Left renal pelvis (tissue), 4 donors: ENCODE measurements at regions not wholly inside any gene's neighbourhood (a gene's known extent, or its start where the extent isn't known, plus 50 kb on each side); places are given as distances from the start of the nearest gene placed in this dataset.

Experiments used
- DNase-seq, 4 donors: peaks; one replicate each; pipeline ENCODE4 v3.0.0-alpha.2; 2013; ENCODE audit warnings: low read depth in 4 of 4, low spot score in 3 of 4

DNA sequence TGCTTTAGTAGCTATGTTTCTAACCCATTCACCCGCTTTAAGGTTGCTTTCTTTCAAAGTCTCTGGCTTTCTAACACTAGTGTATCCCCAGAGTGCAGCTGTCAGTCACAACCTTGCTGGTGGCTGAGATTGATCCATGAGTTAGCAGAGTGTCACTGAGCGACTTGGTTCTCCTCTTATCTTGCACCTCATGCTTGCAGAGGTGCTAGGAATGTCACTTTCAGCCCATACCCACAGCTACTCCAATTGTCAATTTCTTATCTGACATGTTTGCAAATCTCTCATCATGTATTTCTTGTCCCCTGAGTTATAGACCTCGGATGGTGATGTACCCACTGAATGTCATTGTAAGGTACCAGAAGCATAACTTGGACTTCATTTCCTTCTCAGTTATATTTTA lies 1110.2 kb downstream of the GALC start:
- DNase-seq: no peak

DNA sequence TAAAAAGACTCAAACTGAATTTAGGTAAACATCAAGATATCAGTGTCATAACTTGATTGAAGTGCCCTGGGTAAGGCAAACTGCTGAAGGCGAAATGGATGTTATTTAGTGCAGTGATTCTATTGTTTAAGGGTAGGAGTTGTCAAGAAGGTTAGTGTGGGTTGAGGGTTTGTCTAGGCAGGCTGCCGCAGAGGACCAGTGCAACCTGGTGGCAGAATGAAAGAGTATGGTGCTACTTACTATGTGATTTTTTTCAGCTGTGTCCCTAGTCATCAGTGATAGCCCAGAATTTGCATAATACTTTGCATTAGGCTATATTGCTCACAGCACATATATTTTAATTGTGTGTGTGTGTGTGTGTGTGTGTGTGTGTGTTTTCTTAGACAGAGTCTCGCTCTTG lies 1127.0 kb downstream of the GALC start:
- DNase-seq: no peak

DNA sequence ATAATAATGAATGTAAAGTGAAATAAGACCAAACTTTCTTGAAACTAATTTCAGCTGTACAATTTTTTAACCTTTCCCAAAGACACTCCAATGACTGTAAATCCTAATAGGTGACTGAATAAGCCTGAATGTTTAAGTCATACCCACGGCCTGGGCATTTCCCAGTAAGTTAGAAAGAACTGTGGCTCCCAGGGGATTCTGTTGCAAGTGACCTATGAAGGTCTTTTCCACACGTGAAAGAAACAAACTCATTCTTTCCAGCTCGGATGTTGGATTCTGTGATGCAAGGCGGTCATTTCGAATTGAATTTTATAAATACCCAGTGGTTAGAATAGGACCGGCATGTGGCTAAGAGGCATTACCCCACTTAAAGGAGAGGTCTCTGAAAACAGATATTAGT lies 1134.4 kb downstream of the GALC start:
- peak in 1 of 4 donors; percentile 3 for DNase-seq

DNA sequence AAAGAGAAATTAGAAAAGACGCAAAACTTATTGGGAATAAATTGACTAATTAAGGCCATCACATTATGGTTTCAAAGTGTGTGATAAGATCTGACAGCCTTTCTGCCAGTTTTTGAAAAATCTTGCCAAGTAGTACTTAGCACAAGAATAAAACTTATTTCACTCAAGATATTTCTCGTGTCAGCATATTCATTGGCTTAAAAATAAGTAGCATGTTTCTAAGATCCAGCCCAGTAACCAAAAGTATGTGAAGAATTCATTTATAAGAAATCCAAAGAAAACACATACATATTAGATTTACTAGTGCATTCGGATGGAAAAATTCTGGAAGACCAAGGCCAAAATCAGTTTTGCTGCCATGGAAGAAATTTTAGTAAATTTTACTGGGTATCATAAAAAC lies 1135.0 kb downstream of the GALC start:
- peak in 3 of 4 donors; percentile 18 to 25 (median 22) for DNase-seq

DNA sequence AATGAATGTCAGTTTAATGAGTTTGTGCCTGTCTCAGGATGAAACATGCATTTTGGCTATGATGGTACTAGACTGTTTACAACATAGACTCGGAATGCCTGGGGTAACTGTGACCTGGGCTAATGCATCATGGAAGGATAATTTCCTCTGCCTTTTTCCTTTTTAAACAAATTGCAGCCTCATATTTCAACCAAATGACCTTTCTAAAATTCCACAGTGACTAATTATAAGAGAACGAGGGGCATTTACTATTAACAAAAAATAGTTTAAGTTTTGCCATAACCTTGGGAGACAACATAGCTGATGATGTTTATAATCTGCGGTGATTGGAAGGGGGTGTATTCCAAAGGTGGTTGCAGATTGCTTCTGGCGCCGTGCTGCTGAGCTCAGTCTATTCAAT lies 1140.5 kb downstream of the GALC start:
- DNase-seq: no peak

DNA sequence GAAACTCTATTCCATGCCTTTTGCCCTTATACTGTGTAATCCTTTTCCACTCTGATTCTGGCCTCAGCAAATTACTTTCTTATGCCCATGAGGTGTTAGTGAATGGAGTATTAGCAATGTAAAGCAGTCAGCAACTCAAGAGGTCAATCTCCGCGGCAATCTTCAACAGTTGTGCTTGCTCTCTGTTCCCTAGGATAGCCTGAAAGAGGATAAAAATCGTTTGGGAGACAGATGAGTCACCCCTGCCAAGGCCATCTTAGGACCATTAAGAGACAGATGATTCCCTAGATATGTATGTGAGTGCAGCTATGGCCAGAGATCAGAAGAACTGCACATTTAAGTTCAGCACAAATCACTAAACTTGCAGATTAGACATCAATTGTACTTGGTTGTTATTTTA lies 1145.8 kb downstream of the GALC start:
- no peak for DNase-seq

DNA sequence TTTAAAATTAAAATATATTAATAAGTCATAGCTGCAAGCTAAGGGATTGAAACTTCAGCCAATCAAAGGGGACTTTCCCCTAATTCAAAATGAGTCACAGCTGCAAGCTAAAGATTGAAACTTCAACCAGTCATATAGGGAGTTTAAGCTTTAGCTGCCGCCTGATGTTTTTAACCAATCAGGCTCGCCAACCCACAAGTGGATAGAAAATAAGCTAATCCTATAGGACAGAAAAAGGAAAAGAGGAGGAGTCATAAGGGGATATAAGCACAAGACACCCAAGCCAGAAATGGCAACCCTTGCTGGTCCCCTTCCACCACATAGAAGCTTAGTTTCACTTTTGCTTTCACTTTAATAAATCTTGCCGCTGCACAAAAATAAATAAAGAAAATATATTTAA lies 1154.6 kb downstream of the GALC start:
- no peak for DNase-seq

DNA sequence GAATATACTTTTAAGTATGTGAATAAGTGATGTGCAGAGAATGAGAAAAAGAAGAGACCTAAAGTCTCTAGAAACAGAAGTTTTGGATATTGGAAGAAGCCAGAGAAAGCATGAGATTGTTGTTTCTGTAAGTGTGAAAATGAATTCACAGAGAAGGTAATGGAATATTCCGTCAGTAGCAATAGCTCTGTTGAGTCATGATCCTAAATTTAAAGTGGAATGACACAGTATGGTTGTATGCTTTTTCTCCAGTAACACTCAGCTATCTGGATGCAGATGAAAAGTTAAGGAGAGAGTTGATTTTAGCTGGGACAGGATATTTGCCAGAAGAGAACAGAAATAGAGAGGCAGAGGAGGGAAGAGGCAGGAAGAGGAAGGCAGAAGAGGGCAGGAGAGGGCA lies 1166.3 kb downstream of the GALC start:
- DNase-seq: no peak

DNA sequence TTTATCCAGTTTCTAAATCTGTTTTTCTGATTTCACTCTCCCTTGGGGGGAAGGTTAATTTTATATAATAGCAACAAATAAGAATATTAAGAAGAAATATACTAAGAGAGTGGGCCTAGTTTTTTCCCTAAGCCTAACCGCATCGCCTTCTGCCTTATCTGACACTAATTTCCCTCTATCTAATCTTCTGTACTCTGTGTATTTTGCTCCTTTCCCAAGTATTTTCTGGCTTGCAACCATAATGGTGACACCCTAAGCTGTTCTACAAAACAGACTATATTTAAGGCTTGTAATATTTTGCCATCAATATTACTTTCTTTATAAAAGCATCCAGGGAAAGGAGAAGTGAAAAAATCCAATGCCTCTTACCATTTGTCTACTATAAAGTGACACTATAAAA lies 1168.8 kb downstream of the GALC start:
- DNase-seq: no peak

DNA sequence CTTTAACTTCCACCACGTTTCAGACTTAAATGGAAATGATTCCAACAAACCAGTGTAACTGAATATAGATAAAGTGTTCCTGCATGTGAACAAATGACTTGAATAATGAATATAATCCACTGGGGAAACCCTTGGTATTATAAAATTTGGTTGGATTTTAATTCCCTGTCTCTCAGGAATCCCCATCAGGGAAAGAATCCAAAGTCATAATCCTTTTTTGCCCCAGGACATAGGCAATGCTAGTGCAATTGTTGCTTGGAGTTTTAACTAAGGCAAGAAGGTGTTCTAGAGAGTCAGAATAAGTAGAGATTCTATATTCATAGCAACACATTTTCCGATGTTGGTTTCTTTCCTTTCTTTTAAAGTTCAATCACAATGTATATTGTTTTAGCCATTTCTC lies 1169.4 kb downstream of the GALC start:
- no peak for DNase-seq

DNA sequence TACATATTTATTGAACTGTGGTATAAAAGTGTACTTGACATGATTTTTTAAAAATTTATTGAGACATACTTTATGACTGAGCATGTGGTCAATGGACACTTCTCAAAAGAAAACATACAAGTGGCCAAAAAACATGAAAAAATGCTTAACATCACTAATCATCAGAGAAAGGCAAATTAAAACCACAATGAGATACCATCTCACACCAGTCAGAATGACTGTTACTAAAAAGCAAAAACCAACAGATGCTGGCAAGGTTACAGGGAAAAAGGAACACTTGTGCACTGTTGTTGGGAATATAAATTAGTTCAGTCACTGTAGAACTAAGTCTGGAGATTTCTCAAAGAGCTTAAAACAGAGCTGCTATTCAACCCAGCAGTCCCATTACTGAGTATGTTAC lies 1177.6 kb downstream of the GALC start:
- DNase-seq: no peak

DNA sequence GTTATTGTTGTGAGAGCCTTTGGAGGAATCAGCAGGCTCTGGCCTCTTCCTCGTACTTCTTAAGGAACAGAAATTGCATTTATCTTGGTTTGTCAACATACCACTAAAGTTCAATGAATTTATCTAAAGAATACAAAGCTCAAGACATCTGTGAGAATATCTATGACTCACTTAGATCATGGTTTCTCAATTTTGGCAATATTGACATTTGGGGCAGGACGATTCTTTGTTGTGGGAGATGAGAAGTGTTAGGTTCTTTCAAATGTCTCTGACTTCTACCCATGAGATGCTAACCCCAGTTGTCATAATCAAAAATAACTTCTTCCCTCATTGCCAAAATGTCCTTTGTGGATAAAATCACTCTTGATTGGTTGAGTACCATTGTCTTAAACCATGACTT lies 1190.3 kb downstream of the GALC start:
- no peak for DNase-seq

DNA sequence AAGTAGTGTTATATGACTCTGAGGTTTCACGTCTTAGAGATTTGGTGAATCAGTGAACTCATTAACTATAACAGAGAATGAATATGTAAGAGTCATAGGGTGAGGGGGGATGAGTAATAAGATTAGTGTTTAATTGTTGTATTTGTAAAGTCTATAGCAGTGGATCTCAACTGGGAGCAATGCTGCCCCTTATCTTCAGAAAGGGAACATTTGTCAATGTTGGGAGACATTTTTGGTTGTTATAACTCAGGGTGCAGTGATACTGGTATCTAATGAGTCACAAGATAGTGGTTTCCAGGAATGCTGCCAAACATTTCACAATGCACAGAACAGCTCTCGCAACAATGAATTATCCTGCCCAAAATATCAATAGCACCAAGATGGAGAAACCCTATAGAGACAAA lies 1193.7 kb downstream of the GALC start:
- no peak for DNase-seq

DNA sequence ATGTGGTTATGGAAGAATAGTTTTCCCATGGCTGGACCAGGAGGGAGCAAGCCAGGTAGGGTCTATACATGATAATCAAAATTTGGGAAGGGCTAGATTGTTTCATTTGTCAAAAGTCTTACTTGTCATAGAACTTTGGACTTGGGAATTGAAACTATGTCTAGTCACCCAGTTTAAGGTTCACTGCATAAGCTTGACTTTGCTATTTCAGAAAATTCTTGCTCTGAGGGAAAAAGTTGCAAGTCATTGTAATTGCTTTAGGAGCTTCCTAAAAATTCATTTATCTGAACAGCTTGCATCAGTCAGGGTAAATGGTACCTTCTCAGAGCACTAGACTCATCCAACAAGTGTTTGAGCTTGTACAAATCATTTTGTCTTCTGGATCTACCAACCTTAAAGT lies 1194.7 kb downstream of the GALC start:
- DNase-seq: no peak

DNA sequence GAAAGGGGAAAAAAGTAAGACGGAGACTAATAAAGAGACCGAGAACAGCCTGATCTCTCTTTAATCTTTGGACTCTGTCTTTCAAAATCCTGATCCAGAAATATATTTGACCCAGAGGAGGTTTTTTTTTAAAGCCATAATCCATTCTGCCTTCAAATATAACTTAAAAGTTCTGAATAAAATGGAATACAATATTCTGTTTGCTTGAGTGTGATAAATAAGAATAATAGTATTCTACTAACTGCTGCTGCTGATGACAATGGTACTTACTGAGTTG lies 1196.0 kb downstream of the GALC start:
- no peak for DNase-seq

DNA sequence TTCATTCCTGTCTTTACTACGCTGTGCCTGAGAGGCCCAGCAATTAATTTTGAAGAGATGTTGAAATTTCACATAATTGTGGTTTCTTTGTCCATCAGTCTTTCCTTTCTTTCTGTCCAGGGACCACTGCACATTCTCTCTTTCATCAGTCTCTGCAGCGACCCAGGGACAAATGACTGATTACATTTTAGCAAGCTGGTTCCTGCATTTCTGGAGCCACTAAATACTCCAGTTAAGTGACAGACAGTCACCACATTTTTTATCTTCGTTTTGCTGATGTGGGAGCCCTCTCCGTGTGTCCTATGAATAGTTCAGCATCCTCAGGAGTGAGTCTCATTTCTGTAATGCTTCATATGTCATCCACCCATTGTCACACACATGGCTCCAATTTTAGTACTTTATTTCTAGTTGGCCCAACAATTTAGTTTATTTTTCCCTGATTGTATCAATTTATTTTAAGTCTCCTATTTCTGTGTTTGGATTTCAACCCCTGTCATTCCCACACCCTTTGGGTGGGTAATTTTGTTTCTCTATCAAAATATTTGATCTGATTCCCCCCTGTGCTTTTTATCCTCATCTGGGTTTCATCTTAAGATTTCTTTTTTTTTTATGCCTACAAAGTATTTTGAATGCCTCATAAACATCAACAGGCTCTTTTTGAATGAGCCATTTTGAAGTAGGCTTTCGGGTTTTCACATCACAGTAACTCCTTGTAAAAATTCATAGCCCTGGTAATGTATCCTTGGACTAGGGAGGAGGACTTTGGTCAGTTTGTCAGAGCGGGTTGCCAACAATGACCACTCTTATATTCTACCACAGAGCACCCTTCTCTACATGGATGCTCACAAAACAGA lies 1196.5 kb downstream of the GALC start:
- no peak for DNase-seq

DNA sequence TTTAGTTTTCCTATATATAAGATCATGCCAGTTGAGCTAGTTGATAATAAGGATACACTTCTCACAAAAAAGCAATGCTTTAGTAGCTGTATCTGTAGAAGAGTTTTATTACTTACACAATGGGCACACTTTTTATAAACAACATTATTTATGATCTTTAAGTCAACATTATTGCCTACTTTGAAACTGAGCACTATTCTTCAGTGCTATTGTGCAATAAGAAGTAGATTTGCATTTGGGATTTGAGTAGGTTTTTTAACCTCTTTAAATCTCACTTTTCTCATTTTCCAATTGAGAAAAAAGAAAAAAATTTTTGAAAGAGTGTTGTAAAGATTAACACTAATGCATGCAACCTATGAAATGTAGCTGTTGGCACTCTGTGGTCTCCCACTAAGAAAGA lies 1198.3 kb downstream of the GALC start:
- no peak for DNase-seq

DNA sequence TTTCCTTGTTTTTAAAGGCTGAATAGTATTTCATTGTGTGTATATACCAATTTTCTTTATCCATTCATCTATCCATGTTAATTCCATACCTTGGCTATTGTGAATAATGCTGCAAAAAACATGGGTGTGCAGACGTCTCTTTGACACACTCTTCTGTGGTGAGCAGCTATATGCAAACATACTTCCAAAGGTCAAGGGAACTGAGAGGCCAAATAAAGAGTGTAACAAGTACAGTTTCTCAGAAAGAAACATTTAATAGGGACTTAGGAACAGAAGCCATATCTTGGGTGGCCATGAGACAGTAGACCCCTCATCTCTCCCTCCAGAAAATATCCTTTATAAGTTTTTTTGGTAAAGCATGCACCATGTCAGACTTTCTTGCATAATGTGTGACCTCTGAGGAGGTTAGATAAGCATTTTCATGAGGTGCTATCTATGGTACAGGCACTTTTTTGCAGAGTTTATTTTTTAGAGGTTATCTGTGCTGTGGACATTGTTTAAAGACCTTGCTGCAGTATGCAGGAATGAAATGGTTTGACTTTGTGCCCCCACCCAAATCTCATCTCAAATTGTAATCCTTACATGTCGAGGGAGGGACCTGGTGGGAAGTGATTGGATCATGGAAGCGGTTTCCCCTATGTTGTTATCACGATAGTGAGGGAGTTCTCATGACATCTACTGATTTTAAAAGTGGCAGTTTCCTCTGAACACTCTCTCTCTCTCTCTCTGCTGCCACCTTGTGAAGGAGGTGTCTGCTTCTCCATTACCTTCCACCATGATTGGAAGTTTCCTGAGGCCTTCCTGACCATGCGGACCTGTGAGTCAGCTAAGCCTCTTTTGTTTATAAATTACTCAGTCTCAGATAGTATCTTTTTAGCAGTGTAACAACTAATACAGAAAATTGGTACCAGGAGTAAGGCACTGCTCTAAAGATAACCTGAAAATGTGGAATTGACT lies 1202.3 kb downstream of the GALC start:
- no peak for DNase-seq

DNA sequence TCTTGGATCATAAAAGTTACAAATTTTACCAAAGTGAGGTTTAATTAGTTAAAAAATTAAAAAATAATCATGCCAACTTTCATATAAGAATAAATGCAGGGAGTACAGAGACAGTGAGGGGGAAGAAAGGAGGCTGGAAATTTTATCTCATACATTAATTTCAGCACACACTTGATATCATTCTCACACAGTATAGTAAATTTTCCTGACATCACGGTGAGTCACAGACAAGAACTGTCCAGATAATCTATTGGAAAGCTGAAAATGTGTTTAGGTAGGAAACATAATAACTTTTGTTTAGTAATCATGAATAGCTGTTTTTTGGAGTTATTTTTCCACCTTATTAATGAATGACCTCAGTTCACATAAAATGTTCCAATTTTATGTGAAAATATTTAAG lies 1204.8 kb downstream of the GALC start:
- DNase-seq: no peak

DNA sequence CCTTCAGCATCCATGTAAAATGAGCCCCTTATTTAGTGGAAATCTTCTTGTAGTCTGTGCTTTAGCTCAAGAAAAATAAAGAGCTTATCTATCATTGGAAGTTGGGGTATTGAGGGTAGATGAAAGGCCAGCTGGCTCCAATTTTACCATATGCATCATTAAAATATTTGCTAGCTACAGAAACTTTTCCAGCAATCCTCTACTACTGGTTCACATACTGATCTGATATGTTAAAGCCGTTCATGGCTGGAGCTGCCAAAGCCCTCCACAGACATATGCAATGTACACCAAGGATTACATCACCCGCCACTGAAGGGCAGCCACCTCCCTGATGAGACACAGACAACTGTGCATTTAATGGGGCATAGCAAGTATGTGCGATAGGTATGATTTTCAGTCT lies 1205.3 kb downstream of the GALC start:
- DNase-seq: peak in 1 of 4 donors; percentile 12

DNA sequence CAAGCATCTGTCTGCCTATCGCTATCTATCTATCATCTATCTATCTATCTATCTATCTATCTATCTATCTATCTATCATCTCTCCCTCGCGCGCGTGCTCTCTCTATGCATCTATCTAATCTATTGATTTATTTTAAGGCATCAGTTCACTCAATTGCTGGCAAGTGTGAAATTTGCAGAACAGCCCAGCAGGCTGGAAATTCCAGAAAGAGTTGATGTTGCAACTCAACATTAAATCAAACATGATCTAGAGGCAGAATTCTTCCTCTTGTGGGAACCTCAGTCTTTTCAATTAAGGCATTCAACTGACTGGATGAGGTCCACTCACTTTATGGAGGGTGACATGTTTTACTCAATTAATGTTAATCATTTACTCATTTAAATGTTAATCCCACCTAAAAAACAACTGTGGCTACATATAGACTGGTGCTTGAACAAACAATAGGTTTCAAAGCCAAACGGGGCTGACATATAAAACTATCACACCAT lies 1210.8 kb downstream of the GALC start:
- DNase-seq: no peak
